K562 (cell line): ENCODE measurements at regions not wholly inside any gene's neighbourhood (a gene's known extent, or its start where the extent isn't known, plus 50 kb on each side); places are given as distances from the start of the nearest gene placed in this dataset.

Experiments
- ATAC-seq: fragments of 200-7000 bp; cut with Tn5 transposase; 3 replicates; pipeline ENCODE4 v1.9.1; 2020; ENCODE audit warnings: moderate library complexity
- BruUV-seq: library from RNA; stranded (reverse); fragments of 400-500 nt; replicated peaks from 2 replicates; lab custom pipeline; 2021; lab: Mats Ljungman, UMichigan
- CTCF ChIA-PET: fragments of 300-600 bp; formaldehyde crosslinking; extraction: SDS; loops from one replicate; lab custom pipeline; 2021; ENCODE audit warnings: low intra/inter-chr PET ratio; lab: Yijun Ruan, JAX
- POLR2A ChIA-PET: fragments of 300-600, 350-650 bp; sonication (Branson Sonifier 250); formaldehyde crosslinking; extraction: SDS; loops from one replicate; lab custom pipeline; 2021; ENCODE audit warnings: antibody characterized with exemption, inconsistent platforms; lab: Yijun Ruan, JAX
- DNase-seq, 4 experiments: peaks; one replicate each; pipeline versions ENCODE4 v3.0.0 to v3.0.0-alpha.2; 2011 to 2018; ENCODE audit warnings: low spot score in 3 of 4, mixed read lengths in 3 of 4; ENCODE audit errors: extremely low read depth in 1 of 4
- FAIRE-seq: peaks from 2 replicates; lab custom pipeline; 2011; peaks lifted over from hg19 to GRCh38; lab: Jason Lieb, UNC
- H2AFZ ChIP-seq: 2 replicates; pipeline ENCODE4 v1.6.0; 2011; ENCODE audit warnings: low read depth, low read length, control low read depth, inconsistent platforms
- H3K27ac ChIP-seq: fragments of 200-600 bp; 3 replicates; pipeline ENCODE4 v1.8.0; 2011; ENCODE audit warnings: low read depth, mild to moderate bottlenecking, control low read depth, inconsistent platforms, low read length, moderate library complexity, mixed read lengths; ENCODE audit errors: extremely low read depth
- H3K27me3 ChIP-seq, 2 experiments: fragments of 300-600 bp in 1 of 2; 2 replicates in 1 of 2; 3 replicates in 1 of 2; pipeline versions ENCODE4 v1.6.0 to v1.8.0; 2011; ENCODE audit warnings: inconsistent platforms in 2 of 2, low read length in 2 of 2, mild to moderate bottlenecking in 1 of 2, mixed read lengths in 1 of 2, moderate library complexity in 1 of 2; ENCODE audit not compliant: control insufficient read depth in 2 of 2, insufficient read depth in 2 of 2
- H3K36me3 ChIP-seq: fragments of 300-600 bp; 3 replicates; pipeline ENCODE4 v1.8.0; 2011; ENCODE audit warnings: mild to moderate bottlenecking, low read length, inconsistent platforms; ENCODE audit not compliant: control insufficient read depth, insufficient read depth
- H3K4me1 ChIP-seq, 2 experiments: fragments of 200-600 bp in 1 of 2; replicated peaks in 1 of 2; 2 replicates in 1 of 2; 3 replicates in 1 of 2; pipeline versions ENCODE4 v1.5.1 to v1.8.0; 2011; ENCODE audit warnings: inconsistent platforms in 2 of 2, low read length in 2 of 2, mild to moderate bottlenecking in 1 of 2, mixed read lengths in 1 of 2, moderate library complexity in 1 of 2; ENCODE audit not compliant: control insufficient read depth in 2 of 2, insufficient read depth in 2 of 2
- H3K4me2 ChIP-seq: 2 replicates; pipeline ENCODE4 v1.6.1; 2011; ENCODE audit warnings: low read length, control low read depth, inconsistent platforms, mixed read lengths; ENCODE audit not compliant: insufficient read depth
- H3K4me3 ChIP-seq: fragments of 200-600 bp; sonication (generic), shearing (Covaris generic); 2 replicates; pipeline ENCODE4 v1.5.1; 2016; ENCODE audit warnings: control low read depth, inconsistent platforms
- H3K79me2 ChIP-seq: fragments of 200-600 bp; 3 replicates; pipeline ENCODE4 v1.8.0; 2011; ENCODE audit warnings: low read length, inconsistent platforms; ENCODE audit not compliant: control insufficient read depth, insufficient read depth
- H3K9ac ChIP-seq, 2 experiments: 2 replicates each; pipeline versions ENCODE4 v1.6.0 to v1.6.1; 2011; ENCODE audit warnings: low read depth in 2 of 2, low read length in 2 of 2, control low read depth in 1 of 2, inconsistent platforms in 1 of 2, mild to moderate bottlenecking in 1 of 2, mixed read lengths in 1 of 2; ENCODE audit not compliant: insufficient read depth in 1 of 2
- H3K9me1 ChIP-seq: one replicate; pipeline ENCODE4 v1.6.0; 2011; ENCODE audit warnings: inconsistent platforms, mild to moderate bottlenecking, low read length, moderate library complexity; ENCODE audit not compliant: control insufficient read depth, insufficient read depth
- H3K9me3 ChIP-seq: replicated peaks from 2 replicates; pipeline ENCODE4 v1.5.1; 2011; ENCODE audit warnings: low read depth, low read length, inconsistent platforms; ENCODE audit not compliant: control insufficient read depth, insufficient read depth
- H4K20me1 ChIP-seq: replicated peaks from 2 replicates; pipeline ENCODE4 v1.6.1; 2011; ENCODE audit warnings: low read length, inconsistent platforms, mixed read lengths; ENCODE audit not compliant: control insufficient read depth, insufficient read depth
- BCL6 ChIP-seq: fragments of 250-450 bp; sonication (Bioruptor Pico); IDR thresholded peaks from 2 replicates; pipeline ENCODE4 v1.4.0; 2020
- C11orf30 ChIP-seq: fragments of 450-650 bp; IDR thresholded peaks from 2 replicates; pipeline ENCODE4 v1.6.1; 2016; ENCODE audit warnings: low read depth, mild to moderate bottlenecking
- GTF2F1 ChIP-seq: IDR thresholded peaks from 2 replicates; pipeline ENCODE4 v1.6.1; 2011; ENCODE audit warnings: low read depth, low read length, improper control_type of control experiment
- HSF4 ChIP-seq: fragments of 250-450 bp; sonication (Bioruptor Pico); IDR thresholded peaks from 2 replicates; pipeline ENCODE4 v2.1.2; 2022; ENCODE audit warnings: mild to moderate bottlenecking, moderate library complexity, borderline replicate concordance
- MIER1 ChIP-seq: fragments of 450-650 bp; IDR thresholded peaks from 2 replicates; pipeline ENCODE4 v1.6.1; 2016; ENCODE audit warnings: antibody characterized with exemption, mild to moderate bottlenecking, low read depth
- NRF1 ChIP-seq, 2 experiments: fragments of 450-650 bp; IDR thresholded peaks in 1 of 2; conservative IDR thresholded peaks in 1 of 2; 2 replicates each; pipeline ENCODE4 v1.6.1; 2014; ENCODE audit warnings: mild to moderate bottlenecking in 2 of 2
- SRSF1 ChIP-seq: fragments of 200-400 bp; formaldehyde crosslinking; IDR thresholded peaks from 2 replicates; pipeline ENCODE4 v1.6.1; 2017; ENCODE audit warnings: mild to moderate bottlenecking, low read depth, low read length, moderate library complexity
- WGBS: fragments of 100-300 bp; shearing (Covaris generic); methylation state at CpG from one replicate; pipeline ENCODE4 v1.1.6; 2016; ENCODE audit warnings: low coverage, mixed read lengths; ENCODE audit not compliant: insufficient coverage; ENCODE audit errors: missing lambda C conversion rate; 5-methylcytosine and 5-hydroxymethylcytosine counted together
- in situ Hi-C: fragments of 300-500 bp; cut with MboI; formaldehyde crosslinking; loops from 4 replicates; pipeline ENCODE4 v1.15.0; 2018; ENCODE audit warnings: inconsistent platforms, mixed read lengths
- intact Hi-C: fragments of 100-400 bp; cut with micrococcal nuclease; formaldehyde crosslinking; loops from 2 replicates; pipeline ENCODE4 v1.14.2; 2022
- TF ChIP-seq, protein P1 (sequence below), 2 experiments: IDR thresholded peaks in 1 of 2; conservative IDR thresholded peaks in 1 of 2; 2 replicates each; pipeline ENCODE4 v1.6.1; 2016; ENCODE audit warnings: low read depth in 2 of 2, mild to moderate bottlenecking in 1 of 2, missing compliant biosample characterization in 1 of 2, missing genetic modification characterization in 1 of 2, moderate library complexity in 1 of 2
- TF ChIP-seq, protein P2 (sequence below): fragments of 450-650 bp; IDR thresholded peaks from 2 replicates; pipeline ENCODE4 v1.6.1; 2016; ENCODE audit warnings: borderline replicate concordance
- TF ChIP-seq, protein P3 (sequence below): fragments of 250-450 bp; sonication (Bioruptor Pico); IDR thresholded peaks from 2 replicates; pipeline ENCODE4 v1.5.0; 2020; ENCODE audit warnings: mild to moderate bottlenecking, borderline replicate concordance
- TF ChIP-seq, protein P4 (sequence below), 3 experiments: fragments of 200-800 bp in 1 of 3; sonication (Bioruptor generic) in 1 of 3; sonication (generic) in 1 of 3; formaldehyde crosslinking in 1 of 3; IDR thresholded peaks; 2 replicates each; pipeline versions ENCODE4 v1.6.1 to v1.8.0; 2016 to 2022; ENCODE audit warnings: mild to moderate bottlenecking in 2 of 3, missing compliant biosample characterization in 2 of 3, missing genetic modification characterization in 2 of 3, missing genetic modification reagents in 1 of 3
- TF ChIP-seq, protein P5 (sequence below): fragments of 200-800 bp; sonication (Bioruptor generic); IDR thresholded peaks from 2 replicates; pipeline ENCODE4 v1.6.1; 2017; ENCODE audit warnings: missing genetic modification characterization, missing compliant biosample characterization

DNA sequence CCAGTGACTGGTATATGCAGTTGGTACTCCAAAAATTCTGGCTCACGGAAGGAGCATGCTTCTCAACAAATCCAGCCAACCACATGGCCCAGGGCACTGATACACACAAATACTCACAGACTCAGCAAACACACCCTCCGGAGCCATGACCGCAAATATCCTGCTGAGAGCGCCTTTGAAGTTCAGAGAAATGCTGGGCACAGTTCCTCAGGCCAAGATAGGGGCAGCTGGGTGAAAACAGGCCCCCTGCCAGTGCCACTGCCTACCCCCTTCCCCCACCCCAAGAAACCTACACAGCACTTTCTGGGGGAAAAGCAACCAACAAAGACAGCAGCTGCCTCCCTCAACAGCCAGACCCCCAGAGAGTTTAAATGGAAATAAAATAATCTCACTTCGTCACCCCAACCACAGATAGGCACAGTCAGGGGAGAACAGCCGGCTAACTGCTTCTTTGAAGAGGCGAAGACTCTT is 120.0 kb downstream of the C5orf15 start:
- intact Hi-C loops = no loop called here
- DNase-seq (no peak), ATAC-seq (no peak), FAIRE-seq (no peak)
- Histone ChIP-seq H3K9me1 (no peaks in the 10 kb centered on the region), H3K4me1 (no peaks in the 10 kb centered on the region), H4K20me1 (no peaks in the 10 kb centered on the region), H3K4me3 (no peak overlapping the region), H3K27ac (no peak overlapping the region), H3K9ac (no peak overlapping the region), H3K27me3 (peaks cover 16 to 58% of the 10 kb centered on the region in 2 experiments), H3K79me2 (no peaks in the 10 kb centered on the region), H3K36me3 (no peaks in the 10 kb centered on the region), H3K4me2 (no peak overlapping the region), H3K9me3 (no peaks in the 10 kb centered on the region), H2AFZ (no peak overlapping the region)
- WGBS = 3% methylated on average over 7 of the region's 7 CpGs
- in situ Hi-C loops = no loop called here
- CTCF ChIA-PET = no interaction called here
- POLR2A ChIA-PET = interaction anchor here (1.4 kb wide), 1 partner anchor 13 kb away, joined by 3 read pairs; no protein-coding TSS in a partner anchor
- no TSS peak for BruUV-seq
- TF ChIP-seq GTF2F1 (no peak), C11orf30 (no peak), NRF1 (conservative IDR thresholded peaks at IDR 0.05 in 1 of 2, IDR thresholded peaks at IDR 0.05 in 1 of 2) (no peak), SRSF1 (no peak), MIER1 (no peak), HSF4 (no peak), BCL6 (CRISPR knock-in tag) (no peak)
- TF ChIP-seq, protein P1, sequence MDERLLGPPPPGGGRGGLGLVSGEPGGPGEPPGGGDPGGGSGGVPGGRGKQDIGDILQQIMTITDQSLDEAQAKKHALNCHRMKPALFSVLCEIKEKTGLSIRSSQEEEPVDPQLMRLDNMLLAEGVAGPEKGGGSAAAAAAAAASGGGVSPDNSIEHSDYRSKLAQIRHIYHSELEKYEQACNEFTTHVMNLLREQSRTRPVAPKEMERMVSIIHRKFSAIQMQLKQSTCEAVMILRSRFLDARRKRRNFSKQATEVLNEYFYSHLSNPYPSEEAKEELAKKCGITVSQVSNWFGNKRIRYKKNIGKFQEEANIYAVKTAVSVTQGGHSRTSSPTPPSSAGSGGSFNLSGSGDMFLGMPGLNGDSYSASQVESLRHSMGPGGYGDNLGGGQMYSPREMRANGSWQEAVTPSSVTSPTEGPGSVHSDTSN (CRISPR knock-in tag; IDR thresholded peaks at IDR 0.05; ENCODE audit: low read depth) = no peak
- TF ChIP-seq, protein P1 (tag; conservative IDR thresholded peaks at IDR 0.05; ENCODE audit: low read depth) = no peak
- TF ChIP-seq, protein P2, sequence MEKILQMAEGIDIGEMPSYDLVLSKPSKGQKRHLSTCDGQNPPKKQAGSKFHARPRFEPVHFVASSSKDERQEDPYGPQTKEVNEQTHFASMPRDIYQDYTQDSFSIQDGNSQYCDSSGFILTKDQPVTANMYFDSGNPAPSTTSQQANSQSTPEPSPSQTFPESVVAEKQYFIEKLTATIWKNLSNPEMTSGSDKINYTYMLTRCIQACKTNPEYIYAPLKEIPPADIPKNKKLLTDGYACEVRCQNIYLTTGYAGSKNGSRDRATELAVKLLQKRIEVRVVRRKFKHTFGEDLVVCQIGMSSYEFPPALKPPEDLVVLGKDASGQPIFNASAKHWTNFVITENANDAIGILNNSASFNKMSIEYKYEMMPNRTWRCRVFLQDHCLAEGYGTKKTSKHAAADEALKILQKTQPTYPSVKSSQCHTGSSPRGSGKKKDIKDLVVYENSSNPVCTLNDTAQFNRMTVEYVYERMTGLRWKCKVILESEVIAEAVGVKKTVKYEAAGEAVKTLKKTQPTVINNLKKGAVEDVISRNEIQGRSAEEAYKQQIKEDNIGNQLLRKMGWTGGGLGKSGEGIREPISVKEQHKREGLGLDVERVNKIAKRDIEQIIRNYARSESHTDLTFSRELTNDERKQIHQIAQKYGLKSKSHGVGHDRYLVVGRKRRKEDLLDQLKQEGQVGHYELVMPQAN = no peak
- TF ChIP-seq, protein P3, sequence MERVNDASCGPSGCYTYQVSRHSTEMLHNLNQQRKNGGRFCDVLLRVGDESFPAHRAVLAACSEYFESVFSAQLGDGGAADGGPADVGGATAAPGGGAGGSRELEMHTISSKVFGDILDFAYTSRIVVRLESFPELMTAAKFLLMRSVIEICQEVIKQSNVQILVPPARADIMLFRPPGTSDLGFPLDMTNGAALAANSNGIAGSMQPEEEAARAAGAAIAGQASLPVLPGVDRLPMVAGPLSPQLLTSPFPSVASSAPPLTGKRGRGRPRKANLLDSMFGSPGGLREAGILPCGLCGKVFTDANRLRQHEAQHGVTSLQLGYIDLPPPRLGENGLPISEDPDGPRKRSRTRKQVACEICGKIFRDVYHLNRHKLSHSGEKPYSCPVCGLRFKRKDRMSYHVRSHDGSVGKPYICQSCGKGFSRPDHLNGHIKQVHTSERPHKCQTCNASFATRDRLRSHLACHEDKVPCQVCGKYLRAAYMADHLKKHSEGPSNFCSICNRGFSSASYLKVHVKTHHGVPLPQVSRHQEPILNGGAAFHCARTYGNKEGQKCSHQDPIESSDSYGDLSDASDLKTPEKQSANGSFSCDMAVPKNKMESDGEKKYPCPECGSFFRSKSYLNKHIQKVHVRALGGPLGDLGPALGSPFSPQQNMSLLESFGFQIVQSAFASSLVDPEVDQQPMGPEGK (CRISPR knock-in tag) = no peak
- TF ChIP-seq, protein P4, sequence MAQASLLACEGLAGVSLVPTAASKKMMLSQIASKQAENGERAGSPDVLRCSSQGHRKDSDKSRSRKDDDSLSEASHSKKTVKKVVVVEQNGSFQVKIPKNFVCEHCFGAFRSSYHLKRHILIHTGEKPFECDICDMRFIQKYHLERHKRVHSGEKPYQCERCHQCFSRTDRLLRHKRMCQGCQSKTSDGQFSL (CRISPR knock-in tag; IDR thresholded peaks at IDR 0.05) = no peak
- TF ChIP-seq, protein P4 (tag; IDR thresholded peaks at IDR 0.05) = no peak
- TF ChIP-seq, protein P5, sequence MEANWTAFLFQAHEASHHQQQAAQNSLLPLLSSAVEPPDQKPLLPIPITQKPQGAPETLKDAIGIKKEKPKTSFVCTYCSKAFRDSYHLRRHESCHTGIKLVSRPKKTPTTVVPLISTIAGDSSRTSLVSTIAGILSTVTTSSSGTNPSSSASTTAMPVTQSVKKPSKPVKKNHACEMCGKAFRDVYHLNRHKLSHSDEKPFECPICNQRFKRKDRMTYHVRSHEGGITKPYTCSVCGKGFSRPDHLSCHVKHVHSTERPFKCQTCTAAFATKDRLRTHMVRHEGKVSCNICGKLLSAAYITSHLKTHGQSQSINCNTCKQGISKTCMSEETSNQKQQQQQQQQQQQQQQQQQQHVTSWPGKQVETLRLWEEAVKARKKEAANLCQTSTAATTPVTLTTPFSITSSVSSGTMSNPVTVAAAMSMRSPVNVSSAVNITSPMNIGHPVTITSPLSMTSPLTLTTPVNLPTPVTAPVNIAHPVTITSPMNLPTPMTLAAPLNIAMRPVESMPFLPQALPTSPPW = no peak
